ENCODE measurements at regions not wholly inside any gene's neighbourhood (a gene's known extent, or its start where the extent isn't known, plus 50 kb on each side); places are given as distances from the start of the nearest gene placed in this dataset.

- no peak for DNase-seq (ENCODE audit: low read depth)
Observed at GRCh38 chr11:71310184-71310583, 57.8 kb upstream of the SHANK2 start.

- no peak for DNase-seq (ENCODE audit: low read depth)
Observed at GRCh38 chr11:71309611-71310010, 57.2 kb upstream of the SHANK2 start.

GRCh38 chr11:71309181-71309580 lies 56.8 kb upstream of the SHANK2 start:
- no peak for DNase-seq (ENCODE audit: low read depth)

- no peak for DNase-seq (ENCODE audit: low read depth)
Observed at GRCh38 chr11:71307811-71308645, 55.7 kb upstream of the SHANK2 start.

GRCh38 chr11:71305451-71306125 lies 53.2 kb upstream of the SHANK2 start:
- no peak for DNase-seq (ENCODE audit: low read depth)

GRCh38 chr11:71305041-71305440 lies 52.7 kb upstream of the SHANK2 start:
- DNase-seq (ENCODE audit: low read depth), result no peak

GRCh38 chr11:71304491-71304890 lies 52.1 kb upstream of the SHANK2 start:
- no peak for DNase-seq (ENCODE audit: low read depth)

- DNase-seq (ENCODE audit: low read depth), result no peak
Observed at GRCh38 chr11:71304045-71304444, 51.7 kb upstream of the SHANK2 start.

GRCh38 chr11:71302911-71303310 lies 50.5 kb upstream of the SHANK2 start:
- no peak for DNase-seq (ENCODE audit: low read depth)

- no peak for DNase-seq (ENCODE audit: low read depth)
Observed at GRCh38 chr11:71302534-71302909, 50.1 kb upstream of the SHANK2 start.

Measured in activated T-cell treated with anti-CD3 and anti-CD28 coated beads for 24 hours (primary cell).